CD4-positive, alpha-beta memory T cell (primary cell): ENCODE measurements at regions not wholly inside any gene's neighbourhood (a gene's known extent, or its start where the extent isn't known, plus 50 kb on each side); places are given as distances from the start of the nearest gene placed in this dataset.
A peak's percentile ranks its signal among the peaks of the same experiment; 100 is the strongest.

Source experiments
- CTCF ChIA-PET: fragments of 350-600 bp; sonication (Branson Sonifier 250); formaldehyde crosslinking; loops from one replicate; lab custom pipeline; 2021; ENCODE audit warnings: inconsistent platforms; ENCODE audit not compliant: partially characterized antibody; lab: Charles Lee
- POLR2A ChIA-PET: fragments of 350-600 bp; sonication (Branson Sonifier 250); formaldehyde crosslinking; loops from one replicate; lab custom pipeline; 2021; ENCODE audit not compliant: partially characterized antibody; lab: Charles Lee
- DNase-seq, 5 donors: peaks; one replicate each; pipeline versions ENCODE4 v3.0.0 to v3.0.0-alpha.2; 2020 to 2022; ENCODE audit warnings: mixed read lengths in 1 of 5
- H3K27ac ChIP-seq: one replicate; pipeline ENCODE4 v1.7.0; 2013; ENCODE audit warnings: low read depth, low read length
- H3K27me3 ChIP-seq: 2 replicates; pipeline ENCODE4 v1.7.0; 2013; ENCODE audit warnings: mild to moderate bottlenecking, low read length, moderate library complexity; ENCODE audit not compliant: insufficient read depth
- H3K36me3 ChIP-seq: 2 replicates; pipeline ENCODE4 v1.7.0; 2013; ENCODE audit warnings: mild to moderate bottlenecking, low read length, moderate library complexity; ENCODE audit not compliant: insufficient read depth
- H3K4me1 ChIP-seq: 2 replicates; pipeline ENCODE4 v1.7.0; 2013; ENCODE audit warnings: mild to moderate bottlenecking, low read length, moderate library complexity; ENCODE audit not compliant: insufficient read depth
- H3K4me3 ChIP-seq, 2 donors: one replicate each; pipeline ENCODE4 v1.7.0; 2013; ENCODE audit warnings: low read length in 2 of 2, mild to moderate bottlenecking in 1 of 2
- H3K9me3 ChIP-seq, 2 donors: one replicate each; pipeline ENCODE4 v1.7.0; 2013; ENCODE audit warnings: low read length in 2 of 2, control low read depth in 1 of 2; ENCODE audit not compliant: control insufficient read depth in 1 of 2
- H3K27ac Mint-ChIP-seq, 7 donors: one replicate each; pipeline ENCODE4 v1.8.0; 2020 to 2021; ENCODE audit warnings: mixed read lengths in 7 of 7, mild to moderate bottlenecking in 6 of 7, inconsistent platforms in 3 of 7, moderate library complexity in 3 of 7
- H3K27me3 Mint-ChIP-seq, 2 donors: one replicate each; pipeline ENCODE4 v1.8.0; 2020 to 2021; ENCODE audit warnings: mixed read lengths in 2 of 2
- H3K36me3 Mint-ChIP-seq, 2 donors: one replicate each; pipeline ENCODE4 v1.8.0; 2020 to 2021; ENCODE audit warnings: mixed read lengths in 2 of 2, inconsistent platforms in 1 of 2, mild to moderate bottlenecking in 1 of 2
- H3K4me1 Mint-ChIP-seq, 4 donors: one replicate each; pipeline ENCODE4 v1.8.0; 2020 to 2021; ENCODE audit warnings: mixed read lengths in 4 of 4, mild to moderate bottlenecking in 1 of 4
- H3K4me3 Mint-ChIP-seq, 8 donors: one replicate each; pipeline ENCODE4 v1.8.0; 2020 to 2021; ENCODE audit warnings: mixed read lengths in 8 of 8, mild to moderate bottlenecking in 7 of 8, moderate library complexity in 6 of 8, inconsistent platforms in 3 of 8
- H3K9me3 Mint-ChIP-seq, 8 donors: one replicate each; pipeline ENCODE4 v1.8.0; 2020 to 2021; ENCODE audit warnings: mixed read lengths in 8 of 8, mild to moderate bottlenecking in 5 of 8, inconsistent platforms in 3 of 8, moderate library complexity in 1 of 8
- intact Hi-C: fragments of 100-400 bp; cut with micrococcal nuclease; formaldehyde crosslinking; loops from one replicate; pipeline ENCODE4 v1.15.1; 2023

DNA sequence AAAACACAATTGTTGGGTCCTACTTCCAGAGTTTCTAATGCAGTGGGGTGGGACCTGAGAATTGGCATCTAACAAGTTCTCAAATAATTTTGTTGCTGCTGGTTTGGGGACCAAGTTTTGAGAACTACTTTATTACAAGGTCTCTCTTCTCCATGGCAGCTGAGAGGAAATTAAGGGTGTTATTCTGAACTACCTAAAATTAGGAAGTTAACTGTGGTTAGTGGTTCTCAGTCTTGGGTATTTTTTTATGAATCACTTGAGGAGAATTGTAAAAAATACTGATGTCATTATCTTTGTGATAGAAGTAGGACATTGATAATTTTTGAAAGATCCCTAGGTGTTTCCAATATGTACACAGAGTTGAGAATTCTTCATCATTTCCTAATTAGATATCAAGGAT is 210.2 kb downstream of the MC4R start:
- intact Hi-C loops: no loop called here
- Mint-ChIP-seq H3K9me3 (peaks cover 0 to 2% (median 0%) of the 10 kb centered on the region in 8 donors), H3K4me1 (no peaks in the 10 kb centered on the region), H3K36me3 (no peaks in the 10 kb centered on the region), H3K4me3 (no peak overlapping the region), H3K27ac (no peak overlapping the region), H3K27me3 (no peaks in the 10 kb centered on the region)
- no peaks in the 10 kb centered on the region for H3K4me1 ChIP-seq
- no peaks in the 10 kb centered on the region for H3K9me3 ChIP-seq
- CTCF ChIA-PET: no interaction called here
- DNase-seq: no peak
- no peaks in the 10 kb centered on the region for H3K27me3 ChIP-seq
- no peak overlapping the region for H3K4me3 ChIP-seq
- no peaks in the 10 kb centered on the region for H3K36me3 ChIP-seq
- no peak overlapping the region for H3K27ac ChIP-seq
- POLR2A ChIA-PET: no interaction called here

DNA sequence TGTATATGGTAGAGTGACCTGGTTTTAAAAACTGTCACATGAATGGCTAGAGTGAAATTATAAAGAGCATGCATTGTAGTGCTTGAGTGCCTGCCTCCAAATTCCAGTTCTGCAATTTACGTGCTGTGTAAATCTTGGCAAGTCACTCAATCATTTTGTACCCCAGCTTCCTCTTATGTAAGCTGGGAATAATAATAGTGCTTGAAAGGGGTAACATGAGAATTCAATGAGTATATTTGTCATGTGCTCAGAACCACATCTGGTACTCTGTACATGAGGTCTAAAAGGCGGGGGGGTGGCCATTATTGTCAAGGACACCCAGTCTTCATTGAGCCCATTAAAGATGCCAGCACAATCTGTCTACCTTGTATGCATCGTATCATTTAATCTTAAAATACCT is 214.8 kb downstream of the MC4R start:
- Histone ChIP-seq H3K9me3 (no peaks in the 10 kb centered on the region), H3K36me3 (no peaks in the 10 kb centered on the region), H3K4me3 (no peak overlapping the region), H3K4me1 (no peaks in the 10 kb centered on the region), H3K27ac (no peak overlapping the region), H3K27me3 (no peaks in the 10 kb centered on the region)
- Mint-ChIP-seq H3K4me3 (no peak overlapping the region), H3K27me3 (no peaks in the 10 kb centered on the region), H3K4me1 (no peaks in the 10 kb centered on the region), H3K9me3 (peaks cover 0 to 4% (median 0%) of the 10 kb centered on the region in 8 donors), H3K27ac (no peak overlapping the region), H3K36me3 (no peaks in the 10 kb centered on the region)
- intact Hi-C loops: no loop called here
- no peak for DNase-seq
- CTCF ChIA-PET: no interaction called here
- POLR2A ChIA-PET: no interaction called here

DNA sequence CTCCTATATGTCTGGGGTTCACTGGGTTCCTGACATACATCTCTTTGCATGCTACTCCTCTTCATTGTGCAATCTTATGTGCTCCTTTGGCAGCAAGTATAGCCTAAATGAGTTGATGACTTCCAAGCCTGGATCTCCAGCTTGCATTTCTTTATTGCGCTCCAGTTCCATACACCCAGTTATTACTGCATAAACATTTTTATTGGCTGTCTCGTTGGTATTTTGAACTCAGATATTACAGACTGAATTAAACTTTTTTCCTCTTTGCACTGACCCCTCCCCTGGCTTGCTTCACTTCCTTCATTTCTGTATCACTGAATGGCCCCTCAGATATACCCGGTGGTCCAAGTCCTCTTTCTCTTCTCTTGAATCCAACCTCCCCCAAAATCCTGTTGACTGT is 219.2 kb downstream of the MC4R start:
- no peaks in the 10 kb centered on the region for H3K9me3 ChIP-seq
- no peak for DNase-seq
- H3K27me3 ChIP-seq: no peaks in the 10 kb centered on the region
- Mint-ChIP-seq H3K4me3 (peak overlapping the region in 1 of 8 donors; percentile 36), H3K27ac (no peak overlapping the region), H3K27me3 (no peaks in the 10 kb centered on the region), H3K9me3 (peaks cover 0 to 4% (median 1%) of the 10 kb centered on the region in 8 donors), H3K4me1 (no peaks in the 10 kb centered on the region), H3K36me3 (no peaks in the 10 kb centered on the region)
- H3K4me1 ChIP-seq: no peaks in the 10 kb centered on the region
- no peak overlapping the region for H3K27ac ChIP-seq
- H3K36me3 ChIP-seq: no peaks in the 10 kb centered on the region
- ChIA-PET CTCF (no interaction called here), POLR2A (no interaction called here)
- H3K4me3 ChIP-seq: no peak overlapping the region
- intact Hi-C loops: no loop called here

DNA sequence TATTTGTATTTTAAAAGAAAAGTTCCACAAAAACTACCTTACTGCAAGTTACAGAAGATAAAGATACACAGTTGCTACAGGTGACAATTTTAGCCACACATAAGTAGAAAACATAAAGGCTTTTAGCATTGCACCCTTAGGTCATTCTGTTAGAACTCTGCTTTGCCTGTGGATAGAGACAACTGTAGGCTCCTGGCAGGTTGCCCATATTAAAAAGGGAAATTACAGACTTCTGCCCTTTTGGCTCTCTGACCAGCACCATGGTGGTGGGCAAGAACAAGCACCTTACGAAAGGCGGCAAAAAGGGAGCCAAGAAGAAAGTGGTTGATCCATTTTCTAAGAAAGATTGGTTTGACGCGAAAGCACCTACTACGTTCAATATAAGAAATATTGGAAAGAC is 223.3 kb downstream of the MC4R start:
- no peak overlapping the region for H3K4me3 Mint-ChIP-seq

DNA sequence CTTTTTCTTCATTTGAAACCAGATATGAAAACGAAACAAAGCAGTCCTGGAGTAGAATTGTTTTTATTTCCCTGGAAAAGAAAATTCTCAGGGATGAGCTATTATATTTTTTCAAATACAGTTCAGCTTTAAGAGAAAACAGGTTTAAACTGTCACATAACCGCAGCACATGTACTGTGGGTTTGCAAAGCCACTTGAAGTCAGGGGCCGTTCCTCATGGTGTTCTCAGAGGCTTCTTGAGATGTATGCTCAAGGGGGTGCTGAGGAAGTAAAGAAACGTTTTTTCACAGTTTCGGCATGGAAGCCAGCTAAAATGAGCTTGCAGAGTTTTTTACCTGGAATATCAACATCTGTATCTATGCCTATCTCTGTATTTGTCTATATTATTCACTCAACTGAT is 225.3 kb downstream of the MC4R start:
- H3K4me3 Mint-ChIP-seq: no peak overlapping the region
- intact Hi-C loops: no loop called here
- H3K27ac Mint-ChIP-seq: no peak overlapping the region
- Histone ChIP-seq H3K9me3 (no peaks in the 10 kb centered on the region), H3K4me3 (no peak overlapping the region), H3K36me3 (no peaks in the 10 kb centered on the region), H3K27me3 (no peaks in the 10 kb centered on the region), H3K4me1 (no peaks in the 10 kb centered on the region), H3K27ac (no peak overlapping the region)
- DNase-seq: no peak
- no peaks in the 10 kb centered on the region for H3K4me1 Mint-ChIP-seq
- no peaks in the 10 kb centered on the region for H3K36me3 Mint-ChIP-seq
- H3K9me3 Mint-ChIP-seq: peaks cover 0 to 3% (median 0%) of the 10 kb centered on the region in 8 donors
- CTCF ChIA-PET: no interaction called here
- POLR2A ChIA-PET: no interaction called here
- H3K27me3 Mint-ChIP-seq: no peaks in the 10 kb centered on the region

More for the DNA sequence above, 223.3 kb downstream of the MC4R start:
- Histone ChIP-seq H3K27me3 (no peaks in the 10 kb centered on the region), H3K9me3 (no peaks in the 10 kb centered on the region), H3K4me3 (no peak overlapping the region), H3K27ac (no peak overlapping the region), H3K4me1 (no peaks in the 10 kb centered on the region), H3K36me3 (no peaks in the 10 kb centered on the region)
- CTCF ChIA-PET: no interaction called here
- intact Hi-C loops: no loop called here
- no peaks in the 10 kb centered on the region for H3K4me1 Mint-ChIP-seq
- H3K36me3 Mint-ChIP-seq: no peaks in the 10 kb centered on the region
- no peak for DNase-seq
- no peak overlapping the region for H3K27ac Mint-ChIP-seq
- no peaks in the 10 kb centered on the region for H3K27me3 Mint-ChIP-seq
- POLR2A ChIA-PET: no interaction called here
- H3K9me3 Mint-ChIP-seq: peaks cover 0 to 4% (median 2%) of the 10 kb centered on the region in 8 donors

DNA sequence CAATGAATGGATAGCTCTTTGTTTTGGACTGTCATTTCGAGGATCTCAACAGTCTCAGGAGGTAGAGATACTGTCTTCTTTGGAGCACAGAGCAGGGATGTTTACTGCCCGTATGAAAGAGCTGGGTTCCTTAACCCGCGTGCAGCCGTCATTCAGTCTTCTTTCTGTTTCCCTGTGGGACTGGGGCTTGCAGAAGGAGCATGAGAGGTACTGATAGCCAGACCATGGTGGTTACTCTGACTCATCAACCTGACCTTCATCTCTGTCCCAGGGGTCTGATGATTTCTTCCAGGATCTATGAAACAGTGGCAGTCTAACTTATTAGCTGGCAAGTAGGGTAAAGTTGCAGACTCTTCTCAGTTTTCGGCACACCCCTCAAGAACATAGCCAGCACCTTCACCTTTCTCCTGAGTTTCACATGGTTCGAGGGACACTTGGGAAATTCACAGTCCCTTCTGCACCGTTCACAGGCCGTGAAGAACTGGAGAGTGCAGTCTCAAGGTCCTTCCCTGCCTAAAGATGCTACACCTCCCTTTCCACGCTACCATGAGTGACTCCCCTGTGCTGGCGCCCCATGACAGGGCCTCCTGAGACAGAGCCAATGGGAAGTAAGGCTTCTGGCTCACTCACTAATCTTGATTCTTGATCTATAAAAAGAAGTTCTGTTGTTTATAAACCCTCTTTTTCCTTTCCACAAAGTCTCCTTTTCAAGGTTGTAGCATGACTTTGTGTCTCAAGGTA is 226.2 kb downstream of the MC4R start:
- Mint-ChIP-seq H3K9me3 (peaks cover 0 to 3% (median 0%) of the 10 kb centered on the region in 8 donors), H3K27ac (no peak overlapping the region), H3K4me1 (no peaks in the 10 kb centered on the region), H3K4me3 (no peak overlapping the region), H3K27me3 (no peaks in the 10 kb centered on the region), H3K36me3 (no peaks in the 10 kb centered on the region)
- CTCF ChIA-PET: no interaction called here
- Histone ChIP-seq H3K9me3 (no peaks in the 10 kb centered on the region), H3K4me3 (no peak overlapping the region), H3K4me1 (no peaks in the 10 kb centered on the region), H3K36me3 (no peaks in the 10 kb centered on the region), H3K27me3 (no peaks in the 10 kb centered on the region), H3K27ac (no peak overlapping the region)
- intact Hi-C loops: no loop called here
- no peak for DNase-seq
- POLR2A ChIA-PET: no interaction called here

DNA sequence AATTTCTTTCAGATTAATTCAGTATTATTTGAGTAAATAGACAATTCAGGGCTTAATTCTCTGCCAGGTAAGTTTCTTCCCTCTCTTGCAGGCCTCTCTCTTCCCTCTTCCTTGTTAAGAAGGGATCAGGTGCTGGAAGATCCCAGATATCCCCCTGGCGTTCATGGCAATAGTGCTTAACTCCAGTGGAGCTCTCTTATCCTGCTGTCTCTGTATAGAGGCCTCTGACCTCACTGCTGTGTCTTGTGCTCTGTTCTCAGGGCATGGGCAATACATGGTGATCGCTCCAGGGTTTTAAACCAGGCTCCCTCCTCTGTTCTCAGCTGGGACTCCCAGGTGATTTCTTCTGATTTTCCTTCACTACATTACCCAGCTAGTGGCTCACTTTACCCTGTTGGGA is 226.8 kb downstream of the MC4R start:
- Mint-ChIP-seq H3K27me3 (no peaks in the 10 kb centered on the region), H3K27ac (no peak overlapping the region), H3K9me3 (peaks cover 0 to 3% (median 0%) of the 10 kb centered on the region in 8 donors), H3K36me3 (no peaks in the 10 kb centered on the region), H3K4me3 (no peak overlapping the region), H3K4me1 (no peaks in the 10 kb centered on the region)
- Histone ChIP-seq H3K9me3 (no peaks in the 10 kb centered on the region), H3K27me3 (no peaks in the 10 kb centered on the region), H3K4me3 (no peak overlapping the region), H3K36me3 (no peaks in the 10 kb centered on the region), H3K27ac (no peak overlapping the region), H3K4me1 (no peaks in the 10 kb centered on the region)
- intact Hi-C loops: no loop called here
- ChIA-PET POLR2A (no interaction called here), CTCF (no interaction called here)
- no peak for DNase-seq
